Prostate gland (tissue), 2 donors: ENCODE measurements at regions not wholly inside any gene's neighbourhood (a gene's known extent, or its start where the extent isn't known, plus 50 kb on each side); places are given as distances from the start of the nearest gene placed in this dataset.

Experiments used
- CTCF ChIP-seq, 4 experiments: fragments of 200-600 bp in 2 of 4; fragments of 450-650 bp in 2 of 4; sonication (generic) in 2 of 4; IDR thresholded peaks; 1 replicate in 3 of 4; 2 replicates in 1 of 4; pipeline ENCODE4 v1.5.1; 2016 to 2019; ENCODE audit warnings: antibody characterized with exemption in 4 of 4, mild to moderate bottlenecking in 2 of 4, moderate library complexity in 2 of 4
- POLR2A ChIP-seq: fragments of 450-650 bp; IDR thresholded peaks from one replicate; pipeline ENCODE4 v1.6.1; 2016; ENCODE audit warnings: antibody characterized with exemption, mild to moderate bottlenecking

GRCh38 chr22:22097727-22098228 lies 115.2 kb upstream of the TOP3B start:
- no peak for TF ChIP-seq CTCF (IDR thresholded peaks at IDR 0.05)
- no peak for TF ChIP-seq POLR2A
